RKO (cell line): ENCODE measurements at regions not wholly inside any gene's neighbourhood (a gene's known extent, or its start where the extent isn't known, plus 50 kb on each side); places are given as distances from the start of the nearest gene placed in this dataset.
"Not testable (repeated sequence)": the region's sequence is repeated elsewhere in the genome, so short reads cannot be mapped to it uniquely, and the experiment has no call there.

ENCODE experiments used
- DNase-seq: peaks from one replicate; pipeline ENCODE4 v3.0.0-alpha.2; 2016; ENCODE audit warnings: low spot score

GRCh38 chr21:38912789-38913119, 107.0 kb downstream of the ETS2 start:
- DNase-seq = no peak

DNA sequence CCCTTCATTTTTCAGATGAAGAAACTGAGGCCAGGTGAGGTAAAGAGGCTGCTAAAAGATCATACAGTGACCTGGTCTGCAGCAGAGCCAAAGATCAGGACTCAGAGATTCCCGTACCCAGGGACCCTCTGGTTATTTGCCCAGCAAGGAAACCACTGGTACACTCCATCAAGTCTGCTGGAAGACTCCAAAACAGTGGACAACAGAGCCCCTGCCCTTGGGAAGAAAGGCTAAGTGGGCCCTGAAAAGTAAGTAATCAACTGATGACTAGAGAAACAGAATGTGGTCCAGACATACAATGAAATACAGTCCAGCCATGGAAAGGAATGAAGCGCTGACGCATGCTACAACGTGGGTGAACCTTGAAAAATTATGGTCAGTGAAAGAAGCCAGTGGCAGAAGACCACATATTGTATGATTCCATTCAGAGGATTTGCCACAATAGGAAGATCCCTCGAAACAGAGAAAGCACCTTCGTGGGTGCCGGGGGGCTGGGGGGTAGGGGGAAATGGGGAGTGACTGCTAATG, 106.4 kb downstream of the ETS2 start:
- DNase-seq = no peak

DNA sequence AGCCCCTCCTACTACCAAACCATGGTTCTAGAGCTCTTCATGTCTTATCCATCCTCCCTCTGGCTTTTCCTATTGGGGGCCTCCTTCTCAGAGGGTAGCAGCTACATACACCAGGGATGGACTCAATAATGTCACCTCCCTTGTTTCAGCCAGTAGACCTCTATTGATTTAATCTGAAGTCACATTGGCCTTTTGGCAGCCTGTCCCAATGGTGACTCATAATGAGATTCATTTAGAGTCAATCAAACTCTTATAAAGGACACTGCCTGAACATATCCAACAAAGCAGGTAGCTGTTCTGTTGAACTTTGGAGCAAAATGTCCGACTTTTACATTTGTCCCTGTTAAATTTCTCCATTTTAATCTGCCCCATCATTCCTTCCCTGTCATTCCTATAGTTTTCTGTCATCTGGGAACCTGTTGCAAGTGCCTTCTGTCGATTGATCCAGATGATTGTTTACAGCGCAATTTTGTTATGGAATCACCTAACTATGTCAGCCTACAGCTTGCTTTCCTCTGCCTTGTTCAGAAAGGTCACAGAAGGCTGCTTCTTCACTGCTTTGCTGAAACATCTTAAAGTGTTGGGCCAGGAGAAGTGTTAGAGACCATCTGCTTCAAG, 105.9 kb downstream of the ETS2 start:
- DNase-seq = no peak

DNA sequence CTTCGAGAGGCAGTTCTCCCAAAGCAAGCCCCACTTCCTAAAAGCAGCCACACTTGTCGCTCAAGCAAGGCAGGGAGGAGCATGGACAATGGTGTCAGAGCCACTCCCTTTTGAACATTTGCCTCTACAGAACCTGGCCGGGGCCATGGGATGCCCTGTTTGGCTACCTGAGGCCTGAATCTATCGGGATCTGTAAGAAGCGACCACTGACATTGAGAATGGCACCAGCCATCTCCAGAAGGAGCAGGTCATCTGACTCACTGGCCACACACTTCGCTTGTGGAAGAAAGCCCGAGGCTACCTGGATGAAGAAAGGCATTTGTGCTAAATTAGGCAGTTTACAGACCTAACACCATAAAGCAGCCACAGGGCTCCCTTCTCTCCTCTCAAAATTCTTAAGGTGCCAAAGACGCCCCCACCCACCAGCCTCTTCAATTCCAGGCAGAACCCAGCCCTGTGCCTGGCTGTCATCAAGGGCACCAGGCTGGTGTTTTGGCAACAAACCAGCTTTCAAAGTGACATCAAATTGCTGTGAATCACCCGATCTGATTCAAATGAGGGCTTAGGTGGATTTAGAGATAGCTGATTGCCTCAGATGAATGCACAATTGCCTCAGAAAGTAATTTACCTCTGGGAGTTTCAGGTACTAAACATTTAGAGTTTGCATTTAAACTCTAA, 104.8 kb downstream of the ETS2 start:
- DNase-seq = no peak

- no peak for DNase-seq
Observed at GRCh38 chr21:38909929-38910328, 104.2 kb downstream of the ETS2 start.

DNA sequence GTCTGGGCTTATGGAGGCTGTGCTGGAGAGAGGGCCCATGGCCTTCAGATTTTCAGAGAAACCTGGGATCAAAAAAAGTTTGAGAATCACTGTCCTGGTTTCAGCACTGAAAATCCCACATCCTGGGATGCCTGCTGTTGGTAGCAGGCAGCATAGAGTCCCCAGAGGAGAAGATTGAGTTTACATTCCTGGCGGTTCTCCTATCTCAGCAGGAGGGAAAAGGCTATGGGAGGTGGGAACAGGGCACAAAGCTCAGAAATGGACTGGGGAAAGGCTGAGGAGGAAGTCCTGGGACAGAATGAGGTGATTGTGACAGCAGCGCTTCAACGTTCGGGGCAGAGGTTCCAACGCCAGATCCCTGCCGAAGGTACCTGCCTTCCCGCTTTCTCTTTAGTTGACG, 103.4 kb downstream of the ETS2 start:
- no peak for DNase-seq

DNA sequence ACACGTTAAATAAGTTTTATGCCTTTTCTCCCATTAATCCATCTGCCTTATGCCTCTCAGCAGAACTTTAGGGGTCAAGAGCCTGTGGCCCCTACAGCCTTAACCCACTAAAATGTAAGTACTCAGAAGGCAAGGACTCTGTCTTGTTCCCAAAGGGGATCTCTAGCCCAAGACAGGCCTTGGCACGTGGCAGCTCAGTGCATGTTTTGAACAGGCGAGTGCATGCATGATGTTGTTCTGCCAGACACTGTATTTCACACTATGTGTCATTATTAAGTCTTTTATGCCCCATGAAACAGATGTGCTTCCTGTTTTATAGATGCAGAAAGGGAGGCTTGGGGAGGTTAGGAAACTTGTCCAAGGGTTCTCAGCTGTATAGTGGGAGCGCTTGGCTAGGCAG, 102.8 kb downstream of the ETS2 start:
- no peak for DNase-seq

GRCh38 chr21:38905752-38906151, 100.0 kb downstream of the ETS2 start:
- no peak for DNase-seq

DNA sequence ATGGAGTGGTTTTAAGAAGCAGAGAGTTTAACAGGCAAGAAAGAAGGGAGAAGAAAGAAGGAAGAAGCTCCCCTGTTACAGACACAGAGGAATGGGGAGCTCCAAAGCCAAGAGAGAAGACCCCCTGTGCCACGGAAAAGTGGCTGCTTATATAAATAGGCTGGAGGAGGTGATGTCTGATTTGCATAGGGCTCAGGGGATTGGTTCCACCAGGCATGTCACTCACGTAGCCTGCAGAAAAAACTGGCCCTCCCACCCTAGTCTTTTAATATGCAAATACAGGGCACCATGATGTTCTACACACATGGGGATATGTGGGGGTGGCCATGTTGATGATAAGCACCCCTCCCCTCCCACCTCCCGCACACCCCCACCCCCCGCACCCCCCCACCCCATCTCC, 99.6 kb downstream of the ETS2 start:
- no peak for DNase-seq

DNA sequence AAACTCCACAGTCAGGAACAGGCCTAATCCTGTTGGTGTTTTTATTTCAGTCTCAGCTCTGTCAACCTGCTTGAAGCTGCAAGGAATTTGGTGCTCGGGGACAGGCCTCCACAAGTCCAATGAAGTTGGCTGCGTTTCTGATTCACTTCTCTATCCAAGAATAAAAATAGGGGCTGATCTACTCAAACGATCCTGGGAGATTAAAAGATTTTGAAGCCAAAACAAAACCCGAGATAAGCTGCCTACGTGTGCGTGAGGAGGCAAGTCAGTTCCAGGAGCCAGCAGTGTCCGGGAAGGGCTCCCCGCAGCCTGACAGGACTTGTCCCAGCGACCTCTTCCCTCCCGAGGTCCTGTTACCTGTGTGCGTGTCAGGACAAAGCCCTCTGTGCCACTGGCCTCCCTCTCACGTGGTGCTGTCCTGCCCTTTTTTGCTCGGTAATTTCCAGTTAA, 98.0 kb downstream of the ETS2 start:
- no peak for DNase-seq

DNA sequence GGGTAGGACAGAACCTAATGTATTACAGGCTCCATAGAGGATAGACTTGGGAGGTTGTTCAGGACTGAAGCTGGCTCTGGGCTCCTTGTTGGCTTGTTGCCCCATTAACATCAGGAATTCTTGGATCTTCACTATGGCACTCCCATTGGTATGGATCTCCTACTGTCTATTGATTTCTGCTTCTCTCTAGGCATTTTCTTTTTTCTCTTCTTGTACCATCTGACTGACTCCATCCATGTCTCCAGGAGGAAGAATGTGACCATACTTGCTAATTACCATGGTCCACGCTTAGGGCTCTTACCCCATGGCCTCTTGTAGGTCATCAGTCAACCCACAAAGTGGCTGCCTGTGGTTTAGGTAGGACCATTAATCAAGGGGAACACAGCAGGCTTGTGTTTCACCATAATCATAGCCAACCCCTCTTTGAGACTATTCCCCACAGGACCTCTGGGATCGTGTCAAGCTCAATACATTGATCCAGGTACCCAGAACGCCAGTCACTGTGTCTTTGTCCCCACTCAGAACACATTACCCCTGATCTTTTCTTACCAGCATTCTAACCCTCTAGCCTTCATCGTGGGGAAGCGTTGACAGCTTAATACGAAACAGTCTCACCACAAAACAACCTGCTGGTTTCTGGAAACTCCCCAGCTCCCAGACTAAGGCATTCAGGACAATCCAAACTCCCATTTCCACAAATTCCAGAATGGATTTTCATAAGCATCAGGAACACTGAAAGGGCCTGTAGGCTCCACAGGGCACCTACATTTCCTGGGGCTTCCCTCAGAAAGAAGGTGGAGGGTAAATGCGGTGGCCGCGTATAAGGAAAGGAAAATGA, 97.1 kb downstream of the ETS2 start:
- DNase-seq = no peak

- no peak for DNase-seq
Observed at GRCh38 chr21:38900499-38900898, 94.8 kb downstream of the ETS2 start.

GRCh38 chr21:38899985-38900384, 94.3 kb downstream of the ETS2 start:
- not testable (repeated sequence) for DNase-seq

- no peak for DNase-seq
Observed at GRCh38 chr21:38899277-38899947, 93.7 kb downstream of the ETS2 start.

DNA sequence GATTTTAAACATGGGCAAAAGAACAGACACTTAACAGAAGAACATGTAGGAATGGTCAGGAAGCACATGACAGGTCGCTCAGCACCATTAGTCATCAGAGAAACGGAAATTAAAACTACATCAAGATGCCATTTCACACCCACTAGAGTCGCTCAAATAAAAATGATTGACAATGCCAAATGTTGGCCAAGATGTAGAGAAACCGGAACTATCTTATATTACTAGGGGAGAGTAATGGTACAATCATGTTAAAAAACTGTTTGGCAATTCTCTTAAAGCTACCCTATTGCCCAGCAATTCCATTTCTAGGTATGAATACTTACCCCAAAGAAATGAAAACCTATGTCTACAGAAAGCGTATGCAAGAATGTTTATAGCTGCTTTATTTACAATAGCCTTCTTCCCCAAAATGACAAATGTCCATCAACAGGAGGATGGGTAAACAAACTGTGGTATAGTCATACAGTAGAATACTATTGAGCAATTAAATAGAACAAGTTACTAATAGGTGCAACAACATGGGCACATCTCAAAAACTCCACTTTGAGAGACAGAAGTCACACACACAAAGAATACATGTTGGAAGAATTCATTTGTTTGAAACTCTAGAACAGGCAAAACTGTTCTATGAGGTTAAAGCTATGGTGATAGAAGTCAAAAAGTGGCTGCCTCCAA, 92.8 kb downstream of the ETS2 start:
- DNase-seq = no peak

GRCh38 chr21:38897532-38898421, 92.0 kb downstream of the ETS2 start:
- DNase-seq = no peak

DNA sequence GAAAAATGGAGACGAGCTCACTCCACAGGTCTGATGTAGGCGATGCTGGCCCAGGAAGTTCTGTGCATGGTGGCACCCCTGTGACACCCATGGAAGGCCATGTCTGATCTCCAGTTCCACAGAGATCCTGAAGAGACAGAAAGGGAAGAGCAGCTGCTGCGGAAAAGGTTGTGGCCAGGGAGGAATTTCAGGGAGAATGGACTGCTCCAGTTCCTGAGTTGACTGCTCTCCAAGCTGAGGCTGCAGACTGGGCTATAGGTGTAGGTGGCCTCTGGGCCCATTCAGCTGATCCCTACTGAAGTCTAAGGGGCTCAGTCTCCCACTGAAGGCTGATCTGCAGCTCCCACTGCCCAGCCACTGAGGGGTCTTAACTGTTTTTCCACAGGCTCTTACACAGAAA, 89.2 kb downstream of the ETS2 start:
- DNase-seq = no peak

- no peak for DNase-seq
Observed at GRCh38 chr21:38888991-38889561, 83.3 kb downstream of the ETS2 start.

DNA sequence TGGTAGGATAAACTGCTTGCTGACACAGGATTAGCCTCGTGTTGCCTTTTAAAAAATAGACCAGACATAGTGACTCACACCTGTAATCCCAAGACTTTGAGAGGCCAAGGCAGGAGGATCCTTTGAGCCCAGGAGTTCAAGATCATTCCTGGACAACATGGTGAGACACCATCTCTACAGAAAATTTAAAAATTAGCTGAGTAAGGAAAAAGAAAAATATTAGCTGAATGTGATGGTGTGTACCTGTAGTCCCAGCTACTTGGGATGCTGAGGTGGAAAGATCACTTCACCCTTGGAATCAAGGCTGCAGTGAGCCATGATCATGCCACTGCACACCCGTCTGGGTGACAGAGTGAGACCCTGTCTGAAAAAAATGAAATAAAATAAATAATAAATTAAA, 82.0 kb downstream of the ETS2 start:
- no peak for DNase-seq

DNA sequence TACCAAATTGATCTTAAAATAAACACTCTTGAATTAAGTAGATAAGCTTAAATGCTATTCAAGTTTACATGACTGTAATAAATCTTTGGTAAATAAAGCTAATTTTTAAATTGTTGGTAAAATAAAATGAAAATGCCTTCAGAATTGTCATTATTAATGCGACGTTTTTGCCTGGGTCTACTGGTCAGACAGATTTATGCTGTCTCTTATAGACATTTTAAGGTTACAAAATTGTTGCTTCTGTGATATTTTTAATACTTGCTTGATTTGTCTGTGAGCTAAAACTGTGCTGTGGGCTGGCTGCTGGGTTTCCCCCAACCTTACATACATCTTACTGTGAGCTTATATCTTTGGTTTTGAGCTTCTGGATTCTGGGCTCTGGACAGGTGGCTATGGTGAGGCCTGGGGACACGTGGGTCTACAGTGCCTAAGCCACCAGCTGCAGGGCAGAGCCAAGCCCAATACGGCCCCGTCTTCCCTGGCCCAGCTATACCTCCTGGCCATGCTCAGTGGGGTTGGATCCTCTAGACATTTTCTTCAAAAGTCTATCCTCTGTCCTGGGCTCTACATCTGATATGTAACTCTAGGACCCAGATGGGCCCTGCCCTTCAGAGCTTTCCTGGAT, 81.4 kb downstream of the ETS2 start:
- DNase-seq = no peak
